ENCODE measurements at regions not wholly inside any gene's neighbourhood (a gene's known extent, or its start where the extent isn't known, plus 50 kb on each side); places are given as distances from the start of the nearest gene placed in this dataset.

- TF ChIP-seq CTCF (conservative IDR thresholded peaks at IDR 0.05; ENCODE audit: low read depth, low read length) (no peak), EZH2phosphoT487 (IDR thresholded peaks at IDR 0.05; ENCODE audit: borderline replicate concordance, low read length) (no peak)
These were observed 106.3 kb downstream of the PERP start for GRCh38 chr6:138000941-138001340.
